Body of pancreas (tissue), 4 donors: ENCODE measurements at regions not wholly inside any gene's neighbourhood (a gene's known extent, or its start where the extent isn't known, plus 50 kb on each side); places are given as distances from the start of the nearest gene placed in this dataset.

Experiments
- CTCF ChIP-seq, 7 experiments: fragments of 450-650 bp in 4 of 7; fragments of 200-600 bp in 3 of 7; sonication (generic) in 3 of 7; IDR thresholded peaks; one replicate each; pipeline ENCODE4 v1.5.1; 2016 to 2019; ENCODE audit warnings: antibody characterized with exemption in 7 of 7
- POLR2A ChIP-seq, 3 donors: fragments of 450-650 bp; IDR thresholded peaks; one replicate each; pipeline ENCODE4 v1.6.1; 2016; ENCODE audit warnings: antibody characterized with exemption in 3 of 3, mild to moderate bottlenecking in 2 of 3

DNA sequence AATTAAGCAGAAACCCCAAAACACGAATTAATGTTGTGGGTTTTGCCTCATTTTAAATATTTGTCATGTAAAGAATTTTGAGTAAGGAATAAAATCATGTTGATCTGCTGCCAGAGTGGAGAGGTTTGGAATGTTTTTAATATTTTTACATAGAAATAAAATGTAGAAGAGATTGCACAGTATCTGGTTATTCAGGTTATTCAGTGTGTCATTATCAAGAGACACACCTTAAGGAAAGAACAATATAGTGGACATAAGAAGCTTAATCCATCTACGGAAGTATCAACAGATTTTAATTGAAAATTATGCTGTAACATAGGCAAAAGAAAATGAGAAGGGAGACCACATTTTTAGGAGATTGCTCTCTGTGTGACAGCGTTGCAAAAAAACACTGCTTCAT lies 410.4 kb downstream of the MED10 start:
- TF ChIP-seq CTCF (IDR thresholded peaks at IDR 0.05) (no peak), POLR2A (IDR thresholded peaks at IDR 0.05) (no peak)
